Type B pancreatic cell (in vitro differentiated cells): ENCODE measurements at regions not wholly inside any gene's neighbourhood (a gene's known extent, or its start where the extent isn't known, plus 50 kb on each side); places are given as distances from the start of the nearest gene placed in this dataset.

Experiments
- DNase-seq: peaks from one replicate; pipeline ENCODE4 v3.0.0; 2021; ENCODE audit warnings: mixed read lengths; ENCODE audit not compliant: unreplicated experiment; ENCODE audit errors: extremely low spot score
- H3K27ac Mint-ChIP-seq: 2 replicates; pipeline ENCODE4 v1.8.0; 2021; ENCODE audit warnings: mild to moderate bottlenecking, mixed read lengths
- H3K27me3 Mint-ChIP-seq: 2 replicates; pipeline ENCODE4 v1.8.0; 2021; ENCODE audit warnings: mixed read lengths
- H3K36me3 Mint-ChIP-seq: 2 replicates; pipeline ENCODE4 v1.8.0; 2021; ENCODE audit warnings: mixed read lengths
- H3K4me1 Mint-ChIP-seq: one replicate; pipeline ENCODE4 v1.8.0; 2021; ENCODE audit warnings: mixed read lengths; ENCODE audit not compliant: unreplicated experiment
- H3K4me3 Mint-ChIP-seq: 2 replicates; pipeline ENCODE4 v1.8.0; 2021; ENCODE audit warnings: mild to moderate bottlenecking, mixed read lengths
- H3K9me3 Mint-ChIP-seq: 2 replicates; pipeline ENCODE4 v1.8.0; 2021; ENCODE audit warnings: mixed read lengths
- CTCF ChIP-seq: fragments of 200-600 bp; sonication (generic); conservative IDR thresholded peaks from 2 replicates; pipeline ENCODE4 v1.5.0; 2021; ENCODE audit warnings: antibody characterized with exemption, mild to moderate bottlenecking

GRCh38 chr13:22271903-22272302 lies 601.0 kb downstream of the FGF9 start:
- TF ChIP-seq CTCF: no peak
- peaks cover 5% of the 10 kb centered on the region for H3K9me3 Mint-ChIP-seq
- peaks cover 4% of the 10 kb centered on the region for H3K36me3 Mint-ChIP-seq
- H3K27me3 Mint-ChIP-seq: no peaks in the 10 kb centered on the region
- H3K4me1 Mint-ChIP-seq: no peaks in the 10 kb centered on the region
- no peak overlapping the region for H3K4me3 Mint-ChIP-seq
- no peak for DNase-seq
- no peak overlapping the region for H3K27ac Mint-ChIP-seq

- H3K36me3 Mint-ChIP-seq: peaks cover 4% of the 10 kb centered on the region
- H3K4me1 Mint-ChIP-seq: no peaks in the 10 kb centered on the region
- no peaks in the 10 kb centered on the region for H3K9me3 Mint-ChIP-seq
- no peak for DNase-seq
- no peak overlapping the region for H3K4me3 Mint-ChIP-seq
- no peaks in the 10 kb centered on the region for H3K27me3 Mint-ChIP-seq
- no peak overlapping the region for H3K27ac Mint-ChIP-seq
- no peak for TF ChIP-seq CTCF
These were observed 604.5 kb downstream of the FGF9 start for GRCh38 chr13:22275393-22275792.

DNA sequence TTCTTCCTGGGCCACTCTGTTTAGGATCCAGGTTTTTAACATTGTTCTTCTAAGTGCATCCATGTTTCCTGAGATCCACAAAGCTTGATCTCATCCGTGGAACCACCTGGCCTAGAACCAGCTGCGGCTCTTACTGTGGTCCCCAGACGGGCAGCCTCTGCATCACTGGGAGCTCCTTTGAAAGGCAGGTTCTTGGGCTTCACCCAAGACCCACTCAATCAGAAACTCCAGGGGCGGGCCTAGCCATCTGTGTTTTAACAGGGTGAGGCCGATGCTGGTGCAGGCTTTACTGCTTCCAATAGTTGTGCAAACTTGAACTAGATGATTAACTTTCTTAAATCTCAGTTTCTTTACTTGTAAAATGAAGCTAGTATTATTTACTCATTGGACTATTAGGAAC lies 605.7 kb downstream of the FGF9 start:
- no peak overlapping the region for H3K27ac Mint-ChIP-seq
- H3K9me3 Mint-ChIP-seq: no peaks in the 10 kb centered on the region
- H3K4me1 Mint-ChIP-seq: no peaks in the 10 kb centered on the region
- no peak for TF ChIP-seq CTCF
- DNase-seq: no peak
- no peak overlapping the region for H3K4me3 Mint-ChIP-seq
- peaks cover 4% of the 10 kb centered on the region for H3K36me3 Mint-ChIP-seq
- no peaks in the 10 kb centered on the region for H3K27me3 Mint-ChIP-seq

- Mint-ChIP-seq H3K9me3 (no peaks in the 10 kb centered on the region), H3K4me3 (no peak overlapping the region), H3K27ac (no peak overlapping the region), H3K36me3 (no peaks in the 10 kb centered on the region), H3K4me1 (no peaks in the 10 kb centered on the region), H3K27me3 (no peaks in the 10 kb centered on the region)
- no peak for DNase-seq
- peak; percentile 72 for TF ChIP-seq CTCF
These were observed 607.6 kb downstream of the FGF9 start for GRCh38 chr13:22278336-22278929.

DNA sequence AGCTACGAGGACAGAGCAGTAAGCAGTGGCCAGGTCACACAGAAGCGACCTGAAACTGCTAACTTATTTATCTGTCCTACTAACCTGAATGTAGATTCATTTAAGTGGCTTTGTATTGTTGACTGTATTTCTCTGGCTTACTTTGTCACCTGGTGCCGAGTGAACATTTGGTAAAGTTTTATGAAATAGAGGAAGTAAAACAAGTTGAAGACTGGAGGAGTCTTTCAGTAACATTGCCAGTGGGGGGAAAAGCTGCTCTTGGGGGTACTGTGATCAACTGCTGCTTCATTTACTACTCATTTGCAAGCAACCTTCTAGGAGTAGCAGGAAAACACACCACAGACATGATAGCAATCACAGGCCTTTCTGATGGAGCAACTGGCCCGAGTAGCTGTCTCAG lies 615.0 kb downstream of the FGF9 start:
- DNase-seq: no peak
- H3K36me3 Mint-ChIP-seq: peaks cover 4% of the 10 kb centered on the region
- H3K27me3 Mint-ChIP-seq: no peaks in the 10 kb centered on the region
- TF ChIP-seq CTCF: no peak
- peaks cover 5% of the 10 kb centered on the region for H3K9me3 Mint-ChIP-seq
- peaks cover 12% of the 10 kb centered on the region for H3K4me1 Mint-ChIP-seq
- H3K27ac Mint-ChIP-seq: peak overlapping the region; percentile 4
- no peak overlapping the region for H3K4me3 Mint-ChIP-seq

DNA sequence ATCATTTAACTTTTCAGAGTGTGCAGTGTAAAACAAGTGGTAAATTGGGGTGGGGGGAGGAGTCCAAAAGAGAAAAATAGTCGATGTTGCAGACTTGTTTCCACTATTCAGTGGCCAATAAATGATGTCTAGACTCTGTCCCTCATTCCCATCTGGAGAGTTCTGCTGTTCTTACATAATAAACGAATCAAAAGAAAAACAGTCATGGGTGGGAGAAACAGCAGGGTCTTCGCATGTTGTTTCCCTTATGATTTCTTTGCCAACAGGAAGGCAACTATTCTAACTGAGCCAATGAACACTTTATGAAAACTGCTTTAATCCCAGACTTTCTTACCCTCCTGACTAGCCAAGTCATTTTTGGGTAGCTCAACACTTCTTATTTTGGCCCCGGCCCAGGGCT lies 615.5 kb downstream of the FGF9 start:
- no peak for DNase-seq
- H3K4me1 Mint-ChIP-seq: peaks cover 12% of the 10 kb centered on the region
- no peak for TF ChIP-seq CTCF
- no peaks in the 10 kb centered on the region for H3K27me3 Mint-ChIP-seq
- peaks cover 5% of the 10 kb centered on the region for H3K9me3 Mint-ChIP-seq
- peak overlapping the region; percentile 67 for H3K27ac Mint-ChIP-seq
- no peak overlapping the region for H3K4me3 Mint-ChIP-seq
- H3K36me3 Mint-ChIP-seq: peaks cover 4% of the 10 kb centered on the region
